ENCODE measurements at regions not wholly inside any gene's neighbourhood (a gene's known extent, or its start where the extent isn't known, plus 50 kb on each side); places are given as distances from the start of the nearest gene placed in this dataset.

DNA sequence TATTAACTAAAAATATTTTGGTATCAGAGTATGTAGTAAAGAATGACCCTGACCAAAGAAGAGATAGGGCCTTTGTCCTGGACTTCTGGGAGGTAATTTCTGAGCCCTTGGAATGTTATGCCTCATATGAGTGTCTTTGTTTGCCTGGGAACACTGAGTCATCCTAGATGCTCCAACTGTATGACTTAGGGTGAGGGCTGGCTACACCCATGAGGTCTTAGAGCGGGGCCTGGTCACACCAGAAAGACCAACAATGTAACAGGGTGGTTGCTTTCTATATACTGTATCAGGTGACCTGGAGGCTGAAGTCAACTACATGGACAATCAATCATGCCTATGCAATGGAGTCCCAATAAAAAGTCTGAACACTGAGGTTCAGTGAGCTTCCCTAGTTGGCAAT lies 253.1 kb downstream of the MBD2 start:
- TF ChIP-seq, protein P1, sequence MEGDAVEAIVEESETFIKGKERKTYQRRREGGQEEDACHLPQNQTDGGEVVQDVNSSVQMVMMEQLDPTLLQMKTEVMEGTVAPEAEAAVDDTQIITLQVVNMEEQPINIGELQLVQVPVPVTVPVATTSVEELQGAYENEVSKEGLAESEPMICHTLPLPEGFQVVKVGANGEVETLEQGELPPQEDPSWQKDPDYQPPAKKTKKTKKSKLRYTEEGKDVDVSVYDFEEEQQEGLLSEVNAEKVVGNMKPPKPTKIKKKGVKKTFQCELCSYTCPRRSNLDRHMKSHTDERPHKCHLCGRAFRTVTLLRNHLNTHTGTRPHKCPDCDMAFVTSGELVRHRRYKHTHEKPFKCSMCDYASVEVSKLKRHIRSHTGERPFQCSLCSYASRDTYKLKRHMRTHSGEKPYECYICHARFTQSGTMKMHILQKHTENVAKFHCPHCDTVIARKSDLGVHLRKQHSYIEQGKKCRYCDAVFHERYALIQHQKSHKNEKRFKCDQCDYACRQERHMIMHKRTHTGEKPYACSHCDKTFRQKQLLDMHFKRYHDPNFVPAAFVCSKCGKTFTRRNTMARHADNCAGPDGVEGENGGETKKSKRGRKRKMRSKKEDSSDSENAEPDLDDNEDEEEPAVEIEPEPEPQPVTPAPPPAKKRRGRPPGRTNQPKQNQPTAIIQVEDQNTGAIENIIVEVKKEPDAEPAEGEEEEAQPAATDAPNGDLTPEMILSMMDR (IDR thresholded peaks at IDR 0.05) = no peak
- no peak for TF ChIP-seq EZH2 (IDR thresholded peaks at IDR 0.05; ENCODE audit: borderline replicate concordance, insufficient read depth, low read depth, low read length, poor library complexity, severe bottlenecking)

Measured in B cell (primary cell).